SJCRH30 (cell line): ENCODE measurements at regions not wholly inside any gene's neighbourhood (a gene's known extent, or its start where the extent isn't known, plus 50 kb on each side); places are given as distances from the start of the nearest gene placed in this dataset.
"Not testable (repeated sequence)": the region's sequence is repeated elsewhere in the genome, so short reads cannot be mapped to it uniquely, and the experiment has no call there.

Experiments used
- DNase-seq, 2 experiments: peaks; one replicate each; pipeline ENCODE4 v3.0.0-alpha.2; 2015 to 2020
- H3K27ac ChIP-seq: fragments of 250-450 bp; sonication (Bioruptor Pico); 2 replicates; pipeline ENCODE4 v1.5.1; 2020; ENCODE audit warnings: mild to moderate bottlenecking, moderate library complexity
- H3K27me3 ChIP-seq: fragments of 250-450 bp; sonication (Bioruptor Pico); 2 replicates; pipeline ENCODE4 v1.5.1; 2020; ENCODE audit warnings: mild to moderate bottlenecking, moderate library complexity
- H3K36me3 ChIP-seq: fragments of 250-450 bp; sonication (Bioruptor Pico); 2 replicates; pipeline ENCODE4 v1.5.1; 2020; ENCODE audit warnings: mild to moderate bottlenecking, moderate library complexity
- H3K4me1 ChIP-seq: fragments of 250-450 bp; sonication (Bioruptor Pico); 2 replicates; pipeline ENCODE4 v1.5.1; 2020; ENCODE audit warnings: mild to moderate bottlenecking, moderate library complexity
- H3K4me3 ChIP-seq: fragments of 250-450 bp; sonication (Bioruptor Pico); 2 replicates; pipeline ENCODE4 v1.5.1; 2020; ENCODE audit warnings: mild to moderate bottlenecking, moderate library complexity
- H3K9me3 ChIP-seq: fragments of 250-450 bp; sonication (Bioruptor Pico); replicated peaks from 2 replicates; pipeline ENCODE4 v1.5.1; 2020; ENCODE audit warnings: mild to moderate bottlenecking, moderate library complexity

GRCh38 chr5:16392718-16393117, 72.9 kb downstream of the ZNF622 start:
- Histone ChIP-seq H3K27me3 (no peaks in the 10 kb centered on the region), H3K27ac (no peak overlapping the region), H3K36me3 (no peaks in the 10 kb centered on the region), H3K4me3 (no peak overlapping the region), H3K4me1 (no peaks in the 10 kb centered on the region), H3K9me3 (no peaks in the 10 kb centered on the region)
- DNase-seq: no peak

- Histone ChIP-seq H3K36me3 (no peaks in the 10 kb centered on the region), H3K4me1 (no peaks in the 10 kb centered on the region), H3K27ac (no peak overlapping the region), H3K27me3 (no peaks in the 10 kb centered on the region), H3K9me3 (no peaks in the 10 kb centered on the region), H3K4me3 (no peak overlapping the region)
- DNase-seq: no peak
These were observed 73.5 kb downstream of the ZNF622 start for GRCh38 chr5:16391858-16392649.

GRCh38 chr5:16390825-16391224, 74.8 kb downstream of the ZNF622 start:
- Histone ChIP-seq H3K4me1 (no peaks in the 10 kb centered on the region), H3K27ac (no peak overlapping the region), H3K9me3 (no peaks in the 10 kb centered on the region), H3K27me3 (no peaks in the 10 kb centered on the region), H3K4me3 (no peak overlapping the region), H3K36me3 (no peaks in the 10 kb centered on the region)
- no peak for DNase-seq

GRCh38 chr5:16385516-16386090, 80.0 kb downstream of the ZNF622 start:
- no peak overlapping the region for H3K4me3 ChIP-seq
- no peak overlapping the region for H3K27ac ChIP-seq
- H3K36me3 ChIP-seq: no peaks in the 10 kb centered on the region
- no peaks in the 10 kb centered on the region for H3K27me3 ChIP-seq
- H3K9me3 ChIP-seq: no peaks in the 10 kb centered on the region
- H3K4me1 ChIP-seq: no peaks in the 10 kb centered on the region
- DNase-seq: no peak

GRCh38 chr5:16384804-16385203, 80.8 kb downstream of the ZNF622 start:
- H3K27me3 ChIP-seq: no peaks in the 10 kb centered on the region
- no peak for DNase-seq
- no peaks in the 10 kb centered on the region for H3K4me1 ChIP-seq
- H3K9me3 ChIP-seq: no peaks in the 10 kb centered on the region
- no peaks in the 10 kb centered on the region for H3K36me3 ChIP-seq
- no peak overlapping the region for H3K4me3 ChIP-seq
- H3K27ac ChIP-seq: no peak overlapping the region

GRCh38 chr5:16384222-16384621, 81.4 kb downstream of the ZNF622 start:
- no peaks in the 10 kb centered on the region for H3K36me3 ChIP-seq
- H3K9me3 ChIP-seq: no peaks in the 10 kb centered on the region
- H3K4me1 ChIP-seq: no peaks in the 10 kb centered on the region
- no peak for DNase-seq
- H3K4me3 ChIP-seq: no peak overlapping the region
- H3K27me3 ChIP-seq: no peaks in the 10 kb centered on the region
- H3K27ac ChIP-seq: no peak overlapping the region

GRCh38 chr5:16383544-16384052, 82.0 kb downstream of the ZNF622 start:
- no peak overlapping the region for H3K27ac ChIP-seq
- H3K9me3 ChIP-seq: no peaks in the 10 kb centered on the region
- H3K4me1 ChIP-seq: no peaks in the 10 kb centered on the region
- DNase-seq: no peak
- no peak overlapping the region for H3K4me3 ChIP-seq
- no peaks in the 10 kb centered on the region for H3K27me3 ChIP-seq
- no peaks in the 10 kb centered on the region for H3K36me3 ChIP-seq

GRCh38 chr5:16382047-16382446, 83.6 kb downstream of the ZNF622 start:
- no peak for DNase-seq
- Histone ChIP-seq H3K9me3 (no peaks in the 10 kb centered on the region), H3K4me1 (no peaks in the 10 kb centered on the region), H3K27ac (no peak overlapping the region), H3K4me3 (no peak overlapping the region), H3K27me3 (no peaks in the 10 kb centered on the region), H3K36me3 (no peaks in the 10 kb centered on the region)

- no peak for DNase-seq
- no peak overlapping the region for H3K27ac ChIP-seq
- H3K4me3 ChIP-seq: no peak overlapping the region
- H3K4me1 ChIP-seq: no peaks in the 10 kb centered on the region
- H3K9me3 ChIP-seq: no peaks in the 10 kb centered on the region
- H3K36me3 ChIP-seq: no peaks in the 10 kb centered on the region
- no peaks in the 10 kb centered on the region for H3K27me3 ChIP-seq
These were observed 86.8 kb downstream of the ZNF622 start for GRCh38 chr5:16378762-16379161.

- Histone ChIP-seq H3K4me3 (no peak overlapping the region), H3K36me3 (no peaks in the 10 kb centered on the region), H3K27me3 (no peaks in the 10 kb centered on the region), H3K9me3 (no peaks in the 10 kb centered on the region), H3K27ac (no peak overlapping the region), H3K4me1 (no peaks in the 10 kb centered on the region)
- no peak for DNase-seq
These were observed 93.1 kb downstream of the ZNF622 start for GRCh38 chr5:16372493-16372892.

- Histone ChIP-seq H3K27me3 (no peaks in the 10 kb centered on the region), H3K36me3 (no peaks in the 10 kb centered on the region), H3K4me3 (no peak overlapping the region), H3K27ac (no peak overlapping the region), H3K9me3 (no peaks in the 10 kb centered on the region), H3K4me1 (no peaks in the 10 kb centered on the region)
- no peak for DNase-seq
These were observed 99.1 kb downstream of the ZNF622 start for GRCh38 chr5:16366491-16366890.

- Histone ChIP-seq H3K36me3 (no peaks in the 10 kb centered on the region), H3K9me3 (no peaks in the 10 kb centered on the region), H3K4me1 (no peaks in the 10 kb centered on the region), H3K27ac (no peak overlapping the region), H3K4me3 (no peak overlapping the region), H3K27me3 (no peaks in the 10 kb centered on the region)
- DNase-seq: peak; percentile 40 to 57
These were observed 100.7 kb downstream of the ZNF622 start for GRCh38 chr5:16364910-16365309.

GRCh38 chr5:16353439-16353838, 112.2 kb downstream of the ZNF622 start:
- DNase-seq, H3K9me3 ChIP-seq, H3K27me3 ChIP-seq, H3K4me1 ChIP-seq, H3K36me3 ChIP-seq, H3K4me3 ChIP-seq, H3K27ac ChIP-seq: not testable (repeated sequence)

- no peak overlapping the region for H3K27ac ChIP-seq
- no peaks in the 10 kb centered on the region for H3K36me3 ChIP-seq
- no peaks in the 10 kb centered on the region for H3K4me1 ChIP-seq
- H3K9me3 ChIP-seq: no peaks in the 10 kb centered on the region
- H3K4me3 ChIP-seq: no peak overlapping the region
- no peaks in the 10 kb centered on the region for H3K27me3 ChIP-seq
- no peak for DNase-seq
These were observed 114.8 kb downstream of the ZNF622 start for GRCh38 chr5:16350816-16351215.

- Histone ChIP-seq H3K27ac (no peak overlapping the region), H3K9me3 (no peaks in the 10 kb centered on the region), H3K36me3 (no peaks in the 10 kb centered on the region)
These were observed 119.2 kb downstream of the ZNF622 start for GRCh38 chr5:16346380-16346779.

GRCh38 chr5:16345454-16345853, 120.1 kb downstream of the ZNF622 start:
- no peak overlapping the region for H3K27ac ChIP-seq
- H3K36me3 ChIP-seq: no peaks in the 10 kb centered on the region
- no peak for DNase-seq
- H3K4me1 ChIP-seq: no peaks in the 10 kb centered on the region
- H3K9me3 ChIP-seq: no peaks in the 10 kb centered on the region
- no peak overlapping the region for H3K4me3 ChIP-seq
- H3K27me3 ChIP-seq: no peaks in the 10 kb centered on the region

More at GRCh38 chr5:16346380-16346779, 119.2 kb downstream of the ZNF622 start:
- H3K27me3 ChIP-seq: no peaks in the 10 kb centered on the region
- DNase-seq: no peak
- H3K4me1 ChIP-seq: no peaks in the 10 kb centered on the region
- no peak overlapping the region for H3K4me3 ChIP-seq
